Thymus (tissue), 11 donors: ENCODE measurements at regions not wholly inside any gene's neighbourhood (a gene's known extent, or its start where the extent isn't known, plus 50 kb on each side); places are given as distances from the start of the nearest gene placed in this dataset.

Source experiments
- DNase-seq, 9 donors: peaks; one replicate each; pipeline ENCODE4 v3.0.0-alpha.2; 2013; ENCODE audit warnings: low spot score in 9 of 9, low read depth in 6 of 9, missing footprints in 1 of 9
- H3K27ac ChIP-seq, 2 donors: one replicate each; pipeline ENCODE4 v1.5.1; 2013; ENCODE audit warnings: control low read depth in 1 of 2, low read depth in 1 of 2, low read length in 1 of 2, mild to moderate bottlenecking in 1 of 2, moderate library complexity in 1 of 2
- H3K27me3 ChIP-seq, 2 donors: one replicate each; pipeline ENCODE4 v1.5.1; 2013; ENCODE audit warnings: low read length in 1 of 2; ENCODE audit not compliant: control insufficient read depth in 2 of 2, insufficient read depth in 1 of 2
- H3K36me3 ChIP-seq, 2 donors: one replicate each; pipeline ENCODE4 v1.5.1; 2013; ENCODE audit warnings: low read length in 1 of 2, mild to moderate bottlenecking in 1 of 2, moderate library complexity in 1 of 2; ENCODE audit not compliant: control insufficient read depth in 2 of 2, insufficient read depth in 2 of 2
- H3K4me1 ChIP-seq, 2 donors: one replicate each; pipeline ENCODE4 v1.5.1; 2013; ENCODE audit warnings: low read length in 2 of 2; ENCODE audit not compliant: control insufficient read depth in 2 of 2, insufficient read depth in 2 of 2
- H3K4me3 ChIP-seq, 2 donors: one replicate each; pipeline ENCODE4 v1.5.1; 2013; ENCODE audit warnings: low read length in 2 of 2, control low read depth in 1 of 2, mild to moderate bottlenecking in 1 of 2
- H3K9me3 ChIP-seq, 2 donors: one replicate each; pipeline ENCODE4 v1.5.1; 2013; ENCODE audit warnings: low read length in 1 of 2, mild to moderate bottlenecking in 1 of 2; ENCODE audit not compliant: control insufficient read depth in 2 of 2, insufficient read depth in 1 of 2
- WGBS: extraction: QIAGEN DNeasy Blood & Tissue Kit; methylation state at CpG from one replicate; pipeline ENCODE4 v1.1.7; 2013; 5-methylcytosine and 5-hydroxymethylcytosine counted together
- donor health status: healthy.

DNA sequence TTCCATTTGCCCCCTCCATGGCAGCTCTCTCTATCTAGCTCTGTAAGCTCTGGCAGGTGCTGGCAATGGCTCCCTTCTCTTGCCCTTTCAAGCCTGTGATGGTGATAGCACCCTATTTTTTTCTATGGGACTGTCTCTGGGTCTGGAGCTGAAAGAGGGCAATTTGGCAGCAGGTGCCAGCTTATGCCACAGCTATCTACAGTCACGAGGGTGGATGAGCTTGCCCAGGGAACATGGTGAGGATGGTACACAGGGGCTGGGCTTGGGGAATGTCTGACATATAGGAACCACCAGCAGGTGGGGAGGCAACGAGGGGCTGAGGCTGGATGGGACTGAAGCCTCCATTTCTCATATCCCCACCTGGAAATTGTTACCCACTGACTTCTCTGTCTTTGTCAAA lies 175.4 kb upstream of the SYT13 start:
- Histone ChIP-seq H3K9me3 (no peaks in the 10 kb centered on the region), H3K36me3 (no peaks in the 10 kb centered on the region), H3K27me3 (no peaks in the 10 kb centered on the region), H3K4me3 (no peak overlapping the region), H3K27ac (no peak overlapping the region), H3K4me1 (no peaks in the 10 kb centered on the region)
- no peak for DNase-seq
- 73% methylated on average over 2 of the region's 2 CpGs for WGBS

DNA sequence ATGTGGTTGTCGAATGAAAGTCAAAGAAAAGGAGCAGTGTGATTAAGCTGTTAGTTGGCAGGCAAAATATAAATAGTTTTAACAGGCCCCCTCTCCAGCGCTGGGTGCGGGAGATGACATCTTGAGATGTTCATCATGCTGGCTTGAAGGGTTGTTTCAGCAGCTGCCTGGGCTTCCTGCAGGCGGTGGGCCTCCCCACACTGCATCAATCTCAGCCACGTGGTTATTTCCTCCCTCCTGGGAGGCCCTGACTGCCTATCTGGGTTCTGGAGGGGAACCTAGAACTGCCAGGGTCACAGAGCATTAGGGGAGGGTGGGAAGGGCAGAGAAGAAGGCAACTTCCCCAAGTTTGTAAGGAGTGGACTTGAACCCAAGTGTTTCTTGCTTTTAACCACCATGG lies 173.3 kb upstream of the SYT13 start:
- 53% methylated on average over 5 of the region's 5 CpGs for WGBS
- no peaks in the 10 kb centered on the region for H3K36me3 ChIP-seq
- DNase-seq, result peak in 2 of 9 donors; percentile 5 to 28
- H3K9me3 ChIP-seq, result no peaks in the 10 kb centered on the region
- no peaks in the 10 kb centered on the region for H3K4me1 ChIP-seq
- no peak overlapping the region for H3K27ac ChIP-seq
- H3K4me3 ChIP-seq, result no peak overlapping the region
- no peaks in the 10 kb centered on the region for H3K27me3 ChIP-seq

DNA sequence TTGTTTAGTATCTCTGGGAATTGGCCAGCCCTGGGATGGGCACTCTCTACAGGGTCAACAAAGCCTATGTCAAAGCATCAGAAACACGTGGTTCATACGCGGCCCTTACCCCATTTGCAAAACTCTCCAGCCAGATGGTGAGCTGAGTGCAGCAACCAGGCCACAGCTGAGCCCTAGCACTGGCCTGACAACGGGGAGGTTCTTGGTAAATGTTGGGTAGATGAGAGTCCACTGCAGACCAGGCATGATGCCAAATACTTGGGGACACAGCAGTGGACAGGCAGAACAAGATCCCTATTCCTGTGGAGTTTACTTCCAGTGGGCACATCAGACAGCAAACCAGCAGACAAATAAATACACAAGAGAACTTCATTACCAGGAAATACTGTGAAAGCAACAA lies 172.1 kb upstream of the SYT13 start:
- Histone ChIP-seq H3K27me3 (no peaks in the 10 kb centered on the region), H3K4me1 (no peaks in the 10 kb centered on the region), H3K9me3 (no peaks in the 10 kb centered on the region), H3K4me3 (no peak overlapping the region), H3K27ac (no peak overlapping the region), H3K36me3 (no peaks in the 10 kb centered on the region)
- WGBS, result 94% methylated on average over 4 of the region's 4 CpGs
- DNase-seq, result no peak

DNA sequence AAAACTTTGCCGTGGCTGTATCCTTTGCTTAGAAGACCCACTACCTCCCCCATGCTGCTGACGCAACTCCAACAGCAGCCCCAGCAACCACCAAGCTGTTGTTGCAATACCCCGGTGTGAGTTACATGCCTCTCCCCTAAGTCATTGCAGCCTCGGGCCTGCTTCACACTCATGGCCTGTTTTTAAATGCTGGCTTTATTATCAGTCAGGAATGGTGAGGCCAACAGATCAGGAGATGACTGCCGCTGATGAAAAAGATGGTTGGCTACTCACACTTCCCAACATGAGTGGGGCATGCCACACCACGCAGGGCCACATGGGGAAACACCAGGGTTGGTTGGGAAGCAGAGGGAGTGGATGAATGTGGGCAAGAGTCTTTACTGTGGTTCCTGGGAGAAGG lies 171.5 kb upstream of the SYT13 start:
- DNase-seq, result no peak
- Histone ChIP-seq H3K4me1 (no peaks in the 10 kb centered on the region), H3K27me3 (no peaks in the 10 kb centered on the region), H3K4me3 (no peak overlapping the region), H3K27ac (no peak overlapping the region), H3K9me3 (no peaks in the 10 kb centered on the region), H3K36me3 (no peaks in the 10 kb centered on the region)
- WGBS, result 91% methylated on average over 6 of the region's 6 CpGs

DNA sequence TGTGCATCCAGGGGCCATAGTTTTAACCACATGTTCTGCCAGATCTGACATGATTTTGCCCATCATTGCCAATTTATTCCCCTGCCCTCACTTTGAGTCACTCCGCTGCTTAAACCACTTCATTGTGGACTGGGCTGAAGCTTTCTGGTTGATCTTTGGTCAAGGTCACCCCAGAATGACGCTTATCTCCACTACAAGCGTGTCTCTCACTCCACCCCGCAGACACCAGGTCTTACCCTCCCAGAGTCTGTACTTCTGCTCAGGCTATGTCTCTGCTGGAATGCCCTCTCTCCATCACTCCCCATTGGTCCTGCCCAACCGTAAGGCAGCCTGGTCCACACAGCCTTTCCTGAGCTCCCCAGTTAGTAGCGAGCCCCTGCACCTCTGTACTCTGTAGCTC lies 170.5 kb upstream of the SYT13 start:
- no peaks in the 10 kb centered on the region for H3K27me3 ChIP-seq
- no peak overlapping the region for H3K4me3 ChIP-seq
- 96% methylated on average over 6 of the region's 6 CpGs for WGBS
- no peaks in the 10 kb centered on the region for H3K36me3 ChIP-seq
- no peaks in the 10 kb centered on the region for H3K9me3 ChIP-seq
- no peaks in the 10 kb centered on the region for H3K4me1 ChIP-seq
- no peak for DNase-seq
- no peak overlapping the region for H3K27ac ChIP-seq

DNA sequence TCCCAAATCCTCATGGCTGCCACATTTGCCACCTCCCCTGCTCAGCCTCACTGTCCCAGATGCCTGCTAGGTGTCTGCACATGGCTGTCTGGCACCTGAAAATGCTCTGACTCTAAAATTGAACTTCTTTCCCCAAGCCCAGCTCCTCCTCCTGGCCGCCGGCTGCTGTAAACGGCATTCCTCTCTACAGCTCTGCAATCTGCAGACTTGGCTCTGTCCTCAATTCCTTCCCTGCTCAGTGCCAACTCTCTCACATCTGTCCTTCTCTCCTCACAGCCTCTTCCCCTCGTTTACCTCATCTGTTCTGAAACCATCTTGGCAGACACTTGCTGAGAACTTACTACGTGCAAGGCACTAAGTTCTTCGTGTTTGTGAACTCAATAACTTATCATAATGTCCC lies 169.4 kb upstream of the SYT13 start:
- WGBS, result 88% methylated on average over 6 of the region's 6 CpGs
- no peaks in the 10 kb centered on the region for H3K27me3 ChIP-seq
- DNase-seq, result no peak
- no peaks in the 10 kb centered on the region for H3K9me3 ChIP-seq
- H3K4me1 ChIP-seq, result no peaks in the 10 kb centered on the region
- no peak overlapping the region for H3K27ac ChIP-seq
- H3K36me3 ChIP-seq, result no peaks in the 10 kb centered on the region
- H3K4me3 ChIP-seq, result no peak overlapping the region

DNA sequence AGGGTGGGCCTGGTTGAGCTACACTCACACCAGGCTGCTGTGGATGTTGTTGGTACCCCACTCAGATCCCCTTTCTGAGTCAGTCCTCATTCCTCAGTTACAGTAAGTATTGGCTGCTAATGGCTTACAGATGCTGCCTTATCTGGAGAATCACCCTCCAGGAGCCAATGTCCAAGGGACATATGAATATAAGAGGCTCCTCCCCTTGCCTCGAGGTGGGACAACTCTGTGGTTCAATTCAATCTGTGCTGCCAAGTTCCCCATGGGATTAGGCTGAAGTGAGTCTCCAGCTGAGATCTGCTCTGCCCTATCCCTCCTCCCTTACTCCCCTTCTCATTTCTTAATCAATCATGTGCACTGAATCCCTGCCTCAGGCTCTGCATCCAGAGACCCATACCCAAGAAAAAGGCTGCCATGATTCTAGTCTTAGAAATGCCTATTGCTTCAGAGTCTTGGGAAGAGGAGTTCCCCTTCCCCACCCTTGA lies 168.8 kb upstream of the SYT13 start:
- Histone ChIP-seq H3K27me3 (no peaks in the 10 kb centered on the region), H3K4me3 (no peak overlapping the region), H3K36me3 (no peaks in the 10 kb centered on the region), H3K4me1 (no peaks in the 10 kb centered on the region), H3K27ac (no peak overlapping the region), H3K9me3 (no peaks in the 10 kb centered on the region)
- no peak for DNase-seq
- WGBS, result 94% methylated on average over 1 of the region's 1 CpG

DNA sequence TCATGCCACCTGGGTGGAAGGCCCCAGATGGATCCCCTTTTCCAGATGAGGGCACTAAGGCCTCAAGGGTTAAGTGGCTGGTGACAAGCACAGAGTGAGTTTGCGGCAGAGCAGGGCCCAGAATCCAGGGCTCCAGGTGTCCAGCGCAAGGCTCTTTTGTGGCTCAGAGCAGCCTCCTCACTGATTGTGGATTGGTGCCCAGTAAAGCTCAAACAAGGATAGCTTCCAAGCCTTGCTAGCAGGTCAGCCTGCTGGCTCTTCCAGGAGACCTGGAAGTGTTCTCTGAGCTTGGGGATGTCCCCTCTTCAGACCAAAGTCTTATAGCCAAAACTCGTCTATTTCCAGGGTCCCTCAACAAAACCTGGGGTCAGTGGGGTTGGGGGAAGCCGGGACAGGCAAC lies 167.6 kb upstream of the SYT13 start:
- H3K9me3 ChIP-seq, result no peaks in the 10 kb centered on the region
- no peak for DNase-seq
- no peaks in the 10 kb centered on the region for H3K36me3 ChIP-seq
- H3K27ac ChIP-seq, result no peak overlapping the region
- H3K4me1 ChIP-seq, result no peaks in the 10 kb centered on the region
- no peak overlapping the region for H3K4me3 ChIP-seq
- no peaks in the 10 kb centered on the region for H3K27me3 ChIP-seq
- WGBS, result 61% methylated on average over 4 of the region's 4 CpGs

DNA sequence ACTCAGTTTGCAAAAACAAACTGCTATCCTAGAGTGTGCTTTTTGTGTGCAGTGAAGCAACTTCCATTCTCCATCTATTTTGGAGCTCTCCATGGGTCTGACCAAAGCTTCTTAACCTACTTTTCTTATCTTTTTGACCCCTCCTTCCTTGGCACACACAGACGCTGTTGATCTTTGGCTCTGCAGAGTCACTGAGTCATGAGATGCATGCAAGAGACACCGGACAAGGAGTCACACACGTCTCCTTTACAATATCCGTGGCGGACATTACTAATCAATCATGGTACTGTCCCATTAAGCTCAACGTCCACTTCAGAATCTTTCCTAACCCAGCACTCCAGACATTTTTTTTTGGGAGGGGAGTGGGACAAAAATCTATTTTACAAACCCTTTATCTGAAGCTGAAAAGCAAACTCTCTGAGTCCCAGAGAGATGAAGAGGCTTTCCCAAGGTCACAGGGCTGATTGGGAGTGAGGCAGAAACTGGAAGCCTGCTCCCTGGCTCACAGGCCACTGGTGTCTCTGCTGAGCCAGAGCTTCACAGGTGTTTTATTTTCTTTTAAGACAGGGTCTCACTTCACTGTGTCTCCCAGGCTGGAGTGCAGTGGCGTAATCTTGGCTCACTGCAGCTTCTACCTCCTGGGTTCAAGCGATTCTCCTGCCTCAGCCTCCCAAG lies 165.8 kb upstream of the SYT13 start:
- Histone ChIP-seq H3K4me1 (no peaks in the 10 kb centered on the region), H3K27ac (no peak overlapping the region), H3K4me3 (no peak overlapping the region), H3K36me3 (no peaks in the 10 kb centered on the region), H3K27me3 (no peaks in the 10 kb centered on the region), H3K9me3 (no peaks in the 10 kb centered on the region)
- 77% methylated on average over 8 of the region's 8 CpGs for WGBS
- DNase-seq, result no peak
